ENCODE measurements at regions not wholly inside any gene's neighbourhood (a gene's known extent, or its start where the extent isn't known, plus 50 kb on each side); places are given as distances from the start of the nearest gene placed in this dataset.

DNA sequence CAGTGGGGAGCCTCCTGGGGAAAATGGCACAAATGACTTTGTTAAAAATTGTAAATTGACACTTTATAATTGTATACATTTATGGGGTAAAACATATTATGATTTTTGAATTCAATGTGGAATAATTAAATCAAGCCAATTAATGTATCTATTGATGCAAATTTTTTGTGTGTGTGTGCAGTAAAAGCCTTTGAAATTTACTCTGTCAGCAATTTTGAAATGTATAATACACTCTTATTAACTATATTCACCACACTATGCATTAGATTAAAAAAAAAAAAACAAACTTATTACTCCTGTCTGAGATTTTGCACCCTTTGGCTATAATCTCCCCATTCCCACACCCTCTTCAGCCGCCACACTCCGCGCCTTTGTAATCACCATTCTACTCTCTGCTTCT, 119.2 kb downstream of the S1PR1 start:
- H3K4me1 ChIP-seq (ENCODE audit: insufficient read depth, low read length) = no peaks in the 10 kb centered on the region
- 76% methylated on average over 3 of the region's 3 CpGs for WGBS (ENCODE audit: low lambda C conversion rate)
- H4K20me1 ChIP-seq (ENCODE audit: insufficient read depth, low read length) = no peaks in the 10 kb centered on the region
- DNase-seq (ENCODE audit: low spot score) (no peak), ATAC-seq (no peak), FAIRE-seq (no peak)
- no peak overlapping the region for H3K4me2 ChIP-seq (ENCODE audit: low read depth, low read length)
- no peaks in the 10 kb centered on the region for H3K27me3 ChIP-seq (ENCODE audit: control insufficient read depth in 1 of 2, insufficient read depth in 2 of 2, low read length in 2 of 2)
- no peak overlapping the region for H3K27ac ChIP-seq (ENCODE audit: extremely low read length, insufficient read depth, low read length)
- ChIA-PET CTCF (ENCODE audit: low intra/inter-chr PET ratio, low total read pairs) (interaction anchor here (2.5 kb wide), 1 partner anchor 47 kb away, joined by 18 read pairs; no protein-coding TSS in a partner anchor), POLR2A (no interaction called here)
- no peaks in the 10 kb centered on the region for H3K36me3 ChIP-seq (replicated peaks in 1 of 2; ENCODE audit: control insufficient read depth in 1 of 2, insufficient read depth in 2 of 2, low read length in 2 of 2)
- no peaks in the 10 kb centered on the region for H3K79me2 ChIP-seq (ENCODE audit: insufficient read depth, low read length)
- no peaks in the 10 kb centered on the region for H3K9me3 ChIP-seq (ENCODE audit: low read length)
- H2AFZ ChIP-seq (ENCODE audit: low read length) = no peak overlapping the region
- H3K9ac ChIP-seq (ENCODE audit: insufficient read depth, low read depth, low read length) = no peak overlapping the region
- BruUV-seq (replicated peaks) = no TSS peak
- intact Hi-C loops (cut with micrococcal nuclease; ENCODE audit: unreplicated experiment) = no loop called here
- in situ Hi-C loops (cut with HindIII; ENCODE audit: extremely low pct_ligation_motif_present, low pct_unique_long_range_greater_than_20kb) = loop anchor here (5.0 kb wide), 1 partner anchor 44 kb away; no protein-coding TSS in a partner anchor
- TF ChIP-seq JUNB (CRISPR knock-in tag; IDR thresholded peaks at IDR 0.05; ENCODE audit: borderline replicate concordance) (no peak), MAFF (IDR thresholded peaks at IDR 0.05; ENCODE audit: low read depth, low read length) (peak; percentile 86), YY1 (IDR thresholded peaks at IDR 0.05; ENCODE audit: insufficient read depth, insufficient replicate concordance, low read depth, low read length) (no peak), MAFK (conservative IDR thresholded peaks at IDR 0.05 in 1 of 2, IDR thresholded peaks at IDR 0.05 in 1 of 2; ENCODE audit: low read length in 2 of 2) (peak; percentile 77 to 90; a peak in 3 of 4 replicates)
- H3K4me3 ChIP-seq (replicated peaks in 1 of 3; ENCODE audit: insufficient read depth in 1 of 3, low read depth in 2 of 3, low read length in 3 of 3) = no peak overlapping the region

DNA sequence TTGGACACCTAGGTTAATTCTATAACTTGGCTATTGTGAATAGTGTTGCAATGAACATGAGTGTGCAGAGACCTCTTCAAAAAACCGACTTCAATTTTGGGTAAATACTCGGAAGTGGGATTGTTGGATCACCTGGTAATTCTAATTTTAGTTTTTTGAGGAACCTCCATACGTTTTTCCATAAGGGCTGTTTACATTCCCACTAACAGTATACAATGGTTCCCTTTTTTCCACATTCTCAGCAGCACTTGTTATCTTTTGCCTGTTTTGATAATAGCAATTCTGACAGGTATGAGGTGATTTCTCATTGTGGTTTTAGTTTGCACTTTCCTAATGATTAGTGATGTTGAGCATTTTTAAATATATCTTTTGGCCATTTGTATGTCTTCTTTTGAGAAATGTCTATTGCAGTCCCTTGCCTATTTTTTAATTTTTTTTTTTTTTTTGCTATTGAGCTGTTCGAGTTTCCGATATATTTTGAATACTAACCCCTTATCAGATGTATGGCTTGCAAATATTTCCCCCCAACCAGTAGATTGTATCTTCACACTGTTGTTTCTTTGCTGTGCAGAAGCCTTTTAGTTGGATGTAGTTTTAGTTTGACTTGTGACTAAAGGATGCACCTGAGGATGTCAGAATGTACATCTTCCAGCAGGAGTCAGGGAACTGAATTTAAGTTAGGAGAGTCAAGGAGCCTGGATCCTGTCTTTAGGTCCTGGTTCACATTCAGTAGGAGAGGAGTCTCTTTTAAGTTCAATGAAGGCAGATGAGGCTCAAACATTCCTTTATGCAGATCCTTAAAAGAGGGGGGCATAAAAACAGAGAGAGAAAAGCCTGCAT, 120.0 kb downstream of the S1PR1 start:
- under 1% methylated on average over 5 of the region's 5 CpGs for WGBS (ENCODE audit: low lambda C conversion rate)
- no peak for DNase-seq (ENCODE audit: low spot score)
- intact Hi-C loops (cut with micrococcal nuclease; ENCODE audit: unreplicated experiment) (loop anchor here (1.0 kb wide), 2 partner anchors 48 to 436 kb away; no protein-coding TSS in a partner anchor), in situ Hi-C loops (cut with HindIII; ENCODE audit: extremely low pct_ligation_motif_present, low pct_unique_long_range_greater_than_20kb) (loop anchor here (5.0 kb wide), 1 partner anchor 45 kb away; no protein-coding TSS in a partner anchor)
- ATAC-seq = peak; percentile 28; the same call in 2 of the 3 replicates
- Histone ChIP-seq H3K27ac (ENCODE audit: extremely low read length, insufficient read depth, low read length) (no peak overlapping the region), H3K4me1 (ENCODE audit: insufficient read depth, low read length) (no peaks in the 10 kb centered on the region), H2AFZ (ENCODE audit: low read length) (no peak overlapping the region), H3K9me3 (ENCODE audit: low read length) (no peaks in the 10 kb centered on the region), H3K4me3 (replicated peaks in 1 of 3; ENCODE audit: insufficient read depth in 1 of 3, low read depth in 2 of 3, low read length in 3 of 3) (no peak overlapping the region), H3K9ac (ENCODE audit: insufficient read depth, low read depth, low read length) (no peak overlapping the region), H4K20me1 (ENCODE audit: insufficient read depth, low read length) (no peaks in the 10 kb centered on the region), H3K4me2 (ENCODE audit: low read depth, low read length) (no peak overlapping the region), H3K79me2 (ENCODE audit: insufficient read depth, low read length) (no peaks in the 10 kb centered on the region), H3K27me3 (ENCODE audit: control insufficient read depth in 1 of 2, insufficient read depth in 2 of 2, low read length in 2 of 2) (no peaks in the 10 kb centered on the region), H3K36me3 (replicated peaks in 1 of 2; ENCODE audit: control insufficient read depth in 1 of 2, insufficient read depth in 2 of 2, low read length in 2 of 2) (no peaks in the 10 kb centered on the region)
- no peak for FAIRE-seq
- ChIA-PET POLR2A (interaction anchor here (1.0 kb wide), 1 partner anchor 47 kb away, joined by 4 read pairs; no protein-coding TSS in a partner anchor), CTCF (ENCODE audit: low intra/inter-chr PET ratio, low total read pairs) (interaction anchor here (0.6 to 2.5 kb wide), 3 partner anchors 34 to 436 kb away, joined by 3 to 18 read pairs (median 5); no protein-coding TSS in a partner anchor)
- no TSS peak for BruUV-seq (replicated peaks)
- TF ChIP-seq ZNF780A (CRISPR knock-in tag; IDR thresholded peaks at IDR 0.05) (no peak), THYN1 (CRISPR knock-in tag; IDR thresholded peaks at IDR 0.05; ENCODE audit: borderline replicate concordance, low read depth) (no peak), ZNF446 (CRISPR knock-in tag; IDR thresholded peaks at IDR 0.05) (no peak), ZNF333 (CRISPR knock-in tag; IDR thresholded peaks at IDR 0.05; ENCODE audit: borderline replicate concordance) (no peak), SIX1 (CRISPR knock-in tag; IDR thresholded peaks at IDR 0.05; ENCODE audit: borderline replicate concordance) (no peak), TAF15 (IDR thresholded peaks at IDR 0.05; ENCODE audit: low read depth, low read length, poor library complexity, severe bottlenecking) (no peak), ZNF883 (CRISPR knock-in tag; IDR thresholded peaks at IDR 0.05; ENCODE audit: not compliant biosample characterization) (no peak), STAT6 (CRISPR knock-in tag; IDR thresholded peaks at IDR 0.05; ENCODE audit: borderline replicate concordance) (no peak), ZNF674 (CRISPR knock-in tag; IDR thresholded peaks at IDR 0.05; ENCODE audit: low read depth) (no peak), NBN (conservative IDR thresholded peaks at IDR 0.05) (no peak)

Measured in HepG2 (cell line).